Stimulated activated CD8-positive, alpha-beta memory T cell treated with anti-CD3 and anti-CD28 coated beads, Interleukin-4, amount 100 ng/mL, for 24 hours (primary cell): ENCODE measurements at regions not wholly inside any gene's neighbourhood (a gene's known extent, or its start where the extent isn't known, plus 50 kb on each side); places are given as distances from the start of the nearest gene placed in this dataset.

Source experiments
- DNase-seq: peaks from one replicate; pipeline ENCODE4 v3.0.0-alpha.2; 2020; ENCODE audit warnings: low read depth

GRCh38 chr10:75347186-75347585 is 54.4 kb downstream of the ZNF503 start:
- no peak for DNase-seq

DNA sequence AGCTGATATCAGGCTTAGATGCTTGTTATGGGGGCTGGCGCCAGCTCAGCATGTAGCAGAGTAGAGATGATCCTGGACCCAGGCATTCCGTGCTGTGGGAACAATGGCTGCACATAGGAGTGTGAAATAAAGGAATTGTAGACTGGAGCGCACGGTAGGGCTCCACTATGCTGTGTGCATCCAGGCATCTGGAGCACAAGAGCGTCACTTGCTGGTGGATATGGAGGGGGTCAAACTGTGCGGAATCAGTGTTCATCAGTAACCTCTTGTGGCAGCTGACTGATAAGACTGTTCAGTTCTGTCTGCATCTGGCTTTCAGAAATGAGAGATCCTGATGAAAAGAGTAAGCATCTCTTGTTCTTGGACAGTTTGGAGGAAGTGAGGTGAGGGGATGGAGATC is 55.8 kb downstream of the ZNF503 start:
- DNase-seq, result no peak

DNA sequence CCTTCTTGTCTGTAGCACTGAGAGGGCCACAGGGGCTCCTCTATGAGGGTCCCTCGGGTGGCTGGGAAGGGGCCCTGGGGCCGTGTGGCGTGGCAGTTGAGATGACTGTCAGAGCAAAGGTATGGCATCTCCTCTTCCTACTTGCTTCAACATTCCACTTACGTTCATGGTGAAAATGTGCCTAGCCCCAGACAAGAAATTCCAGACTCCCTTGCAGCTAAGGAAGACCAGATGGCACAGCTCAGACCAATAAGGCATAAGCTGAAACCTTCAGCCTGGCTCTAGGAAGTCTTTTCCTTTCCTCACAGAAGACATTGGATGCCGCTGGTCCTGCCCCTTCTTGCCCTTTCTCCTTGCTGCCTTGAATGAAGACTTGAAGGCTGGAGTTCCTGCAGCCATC is 57.4 kb downstream of the ZNF503 start:
- DNase-seq, result no peak

GRCh38 chr10:75342397-75342796 is 59.2 kb downstream of the ZNF503 start:
- DNase-seq, result no peak

- no peak for DNase-seq
Measured at GRCh38 chr10:75335983-75336382, 65.6 kb downstream of the ZNF503 start.

GRCh38 chr10:75335191-75335590 is 66.4 kb downstream of the ZNF503 start:
- no peak for DNase-seq

DNA sequence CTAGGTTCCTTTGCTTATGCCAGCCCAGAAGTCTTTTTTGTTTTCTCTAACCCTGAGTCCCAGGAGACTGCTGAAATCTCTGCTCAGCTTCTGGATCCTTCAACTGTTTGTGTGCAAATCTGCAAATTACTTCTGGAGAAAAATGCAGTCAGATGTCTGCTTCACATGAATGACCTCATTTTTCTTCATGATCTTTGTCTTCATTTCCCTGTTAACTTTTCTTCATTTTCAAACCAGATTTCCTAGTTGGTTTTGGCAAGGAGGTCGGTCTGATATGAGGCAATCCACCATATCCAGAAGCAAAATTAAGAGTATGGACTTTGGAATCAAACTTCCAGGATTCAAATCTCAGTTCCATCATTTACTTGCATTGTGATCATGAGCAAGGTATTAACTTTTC is 66.8 kb downstream of the ZNF503 start:
- no peak for DNase-seq

DNA sequence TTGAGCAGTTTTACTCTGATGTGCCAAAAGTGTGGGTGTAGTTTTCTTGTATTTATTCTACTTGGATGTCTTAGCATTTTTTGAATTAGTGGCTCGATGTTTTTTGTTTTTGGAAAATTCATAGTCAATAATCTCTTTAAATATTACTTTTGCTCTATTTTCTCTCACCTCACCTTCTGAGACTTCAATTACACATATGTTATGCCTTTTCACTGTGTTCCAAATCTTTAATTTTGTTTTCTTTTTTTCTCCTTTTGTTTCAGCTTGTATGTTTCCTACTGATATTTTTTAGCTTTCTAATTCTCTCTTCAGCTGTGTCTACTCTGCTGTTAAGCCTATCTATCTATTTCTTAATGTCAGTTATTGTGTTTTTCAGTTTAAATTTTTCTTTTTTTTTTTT is 69.5 kb downstream of the ZNF503 start:
- no peak for DNase-seq

GRCh38 chr10:75331081-75331480 is 70.5 kb downstream of the ZNF503 start:
- no peak for DNase-seq

DNA sequence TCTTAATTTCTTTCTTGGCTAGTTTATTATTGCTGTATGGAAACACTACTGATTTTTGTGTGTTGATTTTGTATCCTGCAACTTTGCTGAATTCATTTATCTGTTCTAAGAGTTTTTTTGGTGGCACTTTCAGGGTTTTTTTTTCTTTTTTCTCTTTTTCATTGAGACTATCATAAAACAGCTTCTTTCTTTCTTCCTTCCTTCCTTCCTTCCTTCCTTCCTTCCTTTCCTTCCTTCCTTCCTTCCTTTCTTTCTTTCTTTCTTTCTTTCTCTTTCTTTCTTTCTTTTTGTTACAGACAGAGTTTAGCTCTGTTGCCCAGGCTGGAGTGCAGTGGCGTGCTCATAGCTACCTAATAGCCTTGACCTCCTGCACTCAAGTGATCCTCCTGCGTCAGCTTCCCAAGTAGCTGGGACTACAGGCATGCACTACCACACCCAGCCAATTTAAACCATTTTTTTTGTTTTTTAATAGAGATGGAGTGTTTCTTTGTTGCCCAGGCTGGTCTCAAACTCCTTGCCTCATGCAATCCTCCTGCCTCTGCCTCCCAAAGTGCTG is 72.3 kb downstream of the ZNF503 start:
- no peak for DNase-seq

- no peak for DNase-seq
Measured at GRCh38 chr10:75326306-75326705, 75.3 kb downstream of the ZNF503 start.

DNA sequence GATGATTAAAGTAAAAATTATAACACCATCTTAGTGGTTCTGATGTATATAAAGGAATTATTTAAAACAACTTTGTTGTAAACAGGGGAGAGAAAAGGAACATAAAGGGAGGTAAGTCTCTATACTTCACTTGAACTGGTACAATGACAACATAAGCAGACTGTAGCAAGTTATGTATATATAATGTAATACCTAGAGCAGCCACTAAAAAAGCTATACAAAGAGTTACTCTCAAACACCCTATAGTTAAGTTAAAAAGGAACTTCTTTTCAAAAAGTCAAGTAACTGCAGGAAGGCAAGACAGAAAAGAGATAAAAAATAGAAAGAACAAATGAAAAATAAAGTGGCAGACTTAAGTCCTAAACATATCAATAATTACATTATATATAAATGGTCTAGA is 82.3 kb downstream of the ZNF503 start:
- DNase-seq, result no peak

DNA sequence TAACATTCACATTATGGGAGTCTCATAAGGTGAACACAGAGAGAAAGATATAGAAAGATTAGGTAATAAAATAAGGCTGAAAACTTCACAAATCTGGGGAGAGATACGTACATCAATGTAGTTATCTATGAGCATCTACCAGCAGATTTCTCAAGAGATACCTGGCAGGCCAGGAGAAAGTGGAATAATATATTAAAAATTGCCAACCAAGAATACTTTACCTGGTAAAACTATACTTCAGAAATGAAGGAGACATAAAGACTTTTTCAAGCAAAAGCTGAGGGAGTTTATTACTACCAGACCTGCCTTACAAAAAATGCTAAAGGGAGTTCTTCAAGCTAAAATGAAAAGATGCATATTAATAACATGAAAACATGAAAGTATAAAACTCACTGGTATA is 78.8 kb upstream of the COMTD1 start:
- no peak for DNase-seq

- no peak for DNase-seq
Measured at GRCh38 chr10:75312440-75312839, 76.7 kb upstream of the COMTD1 start.

DNA sequence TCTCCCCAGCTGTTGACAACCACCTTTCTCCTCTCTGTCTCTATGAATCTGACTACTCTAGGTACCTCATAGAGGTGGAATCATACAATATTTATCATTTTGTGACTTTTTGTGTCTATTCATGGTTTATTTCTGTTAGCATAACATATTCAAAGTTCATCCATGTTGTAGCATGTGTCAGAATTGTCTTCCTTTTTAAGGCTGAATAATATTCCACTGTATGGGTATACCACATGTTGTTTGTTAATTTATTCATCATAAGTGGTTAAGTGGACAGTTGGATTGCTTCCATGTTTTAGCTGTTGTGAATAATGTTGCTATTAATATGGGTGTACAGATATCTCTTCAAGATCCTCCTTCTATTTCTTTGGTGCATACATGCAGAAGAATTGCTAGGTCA is 69.9 kb upstream of the COMTD1 start:
- no peak for DNase-seq

- no peak for DNase-seq
Measured at GRCh38 chr10:75304741-75305390, 69.1 kb upstream of the COMTD1 start.

- DNase-seq, result no peak
Measured at GRCh38 chr10:75304313-75304712, 68.6 kb upstream of the COMTD1 start.

DNA sequence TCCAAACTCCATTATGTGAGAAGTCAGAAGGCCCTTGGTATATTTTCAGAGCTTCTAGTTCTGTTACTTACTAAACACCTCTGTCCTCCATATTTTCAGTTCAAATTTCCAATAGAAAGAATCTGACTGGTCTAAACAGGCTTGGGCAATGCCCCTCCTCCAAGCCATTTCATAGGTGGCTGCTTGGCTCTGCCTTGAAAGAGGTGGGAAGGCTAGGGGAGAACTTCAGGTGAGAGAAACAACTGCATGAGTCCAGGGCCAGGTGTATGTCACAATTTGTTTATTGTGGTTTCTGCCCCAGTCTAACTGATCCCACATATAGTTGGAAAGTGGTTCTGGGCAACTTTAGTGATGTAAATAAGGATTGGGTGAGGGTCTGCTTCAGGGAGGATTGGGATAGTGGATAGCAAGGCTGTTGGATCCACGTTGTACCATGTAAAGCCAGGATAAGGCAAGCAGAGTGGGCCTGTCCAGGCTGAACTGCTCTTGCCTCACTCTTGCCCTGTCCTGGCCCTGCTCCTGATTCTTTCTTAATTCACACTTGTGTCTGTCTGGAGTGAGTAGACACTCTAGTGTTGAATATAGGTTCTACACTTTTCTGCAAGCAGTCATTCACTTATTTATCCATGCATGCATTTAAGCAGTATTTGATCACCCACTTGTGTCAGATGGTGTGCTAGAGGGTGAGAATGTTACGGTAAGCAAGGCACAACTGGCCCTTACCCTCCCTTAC is 67.5 kb upstream of the COMTD1 start:
- no peak for DNase-seq

DNA sequence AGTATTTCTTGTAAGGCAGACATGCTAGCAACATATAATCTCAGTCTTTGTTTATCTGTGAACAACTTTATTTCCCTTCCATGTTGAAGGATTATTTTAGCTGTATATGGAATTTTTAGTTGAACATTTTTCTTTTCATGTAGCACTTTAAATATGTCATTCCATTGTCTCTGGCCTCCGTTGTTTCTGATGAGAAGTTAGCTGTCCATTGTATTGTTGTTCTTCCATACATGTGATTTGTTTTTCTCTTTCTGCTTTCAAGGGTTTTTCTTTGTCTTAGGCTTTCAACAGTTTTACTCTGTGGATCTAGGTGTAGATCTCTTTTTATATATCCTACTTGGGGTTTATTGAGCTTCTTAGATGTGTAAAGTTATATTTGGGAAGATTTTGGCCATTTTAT is 66.3 kb upstream of the COMTD1 start:
- no peak for DNase-seq

DNA sequence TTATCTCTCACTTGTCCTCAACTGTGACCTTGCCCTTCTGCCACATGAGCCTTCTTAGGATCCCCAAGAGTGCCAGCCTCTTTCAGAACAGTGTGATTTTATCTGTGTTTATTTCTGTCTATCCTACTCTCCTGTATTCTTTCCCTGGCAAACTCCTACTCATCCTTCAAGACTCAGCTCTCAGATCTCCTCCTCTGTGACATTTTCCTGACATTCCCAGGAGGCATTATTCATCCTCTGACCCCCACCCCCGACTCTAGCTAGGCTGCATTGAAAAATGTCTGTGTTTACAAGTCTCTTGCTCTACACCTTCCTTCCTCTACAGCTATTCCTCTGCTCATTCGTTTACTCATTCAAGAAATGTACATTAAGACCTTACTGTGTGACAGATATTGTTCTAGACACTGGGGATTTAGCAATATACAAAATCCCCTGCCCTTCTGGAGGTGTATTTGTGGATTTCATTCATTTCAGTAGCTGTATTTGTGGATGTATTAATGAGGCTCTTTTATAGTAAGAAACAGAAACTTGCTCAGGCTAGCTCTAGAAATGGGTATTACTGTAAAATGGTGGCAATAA is 61.4 kb upstream of the COMTD1 start:
- no peak for DNase-seq

DNA sequence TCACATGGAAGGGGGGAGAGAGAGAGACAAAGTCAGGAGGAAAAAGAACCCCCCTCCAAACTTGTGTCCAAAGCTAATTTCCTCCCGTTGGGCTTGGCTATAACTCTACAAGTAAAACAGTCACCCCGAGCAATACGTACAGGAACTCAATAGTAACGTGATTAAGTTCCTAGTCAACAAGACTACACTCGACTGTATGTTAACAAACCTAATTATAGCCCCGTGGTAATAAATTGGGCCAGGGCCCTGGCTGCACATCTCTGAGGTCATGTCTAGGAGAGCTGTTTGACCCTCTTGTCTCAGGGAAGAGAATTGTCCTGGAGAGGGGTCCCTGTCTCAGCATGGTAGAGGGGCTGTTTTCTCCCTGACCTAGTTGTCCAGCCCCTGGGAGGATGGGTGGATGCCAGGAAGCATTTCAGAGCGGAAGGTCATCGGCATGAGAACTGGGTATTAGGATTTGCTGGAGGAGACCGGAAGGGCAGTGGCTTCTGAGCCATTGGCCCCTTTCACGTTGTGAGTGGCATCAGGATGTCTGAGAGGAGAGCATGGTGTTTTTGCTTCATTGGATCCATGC is 60.2 kb upstream of the COMTD1 start:
- no peak for DNase-seq

DNA sequence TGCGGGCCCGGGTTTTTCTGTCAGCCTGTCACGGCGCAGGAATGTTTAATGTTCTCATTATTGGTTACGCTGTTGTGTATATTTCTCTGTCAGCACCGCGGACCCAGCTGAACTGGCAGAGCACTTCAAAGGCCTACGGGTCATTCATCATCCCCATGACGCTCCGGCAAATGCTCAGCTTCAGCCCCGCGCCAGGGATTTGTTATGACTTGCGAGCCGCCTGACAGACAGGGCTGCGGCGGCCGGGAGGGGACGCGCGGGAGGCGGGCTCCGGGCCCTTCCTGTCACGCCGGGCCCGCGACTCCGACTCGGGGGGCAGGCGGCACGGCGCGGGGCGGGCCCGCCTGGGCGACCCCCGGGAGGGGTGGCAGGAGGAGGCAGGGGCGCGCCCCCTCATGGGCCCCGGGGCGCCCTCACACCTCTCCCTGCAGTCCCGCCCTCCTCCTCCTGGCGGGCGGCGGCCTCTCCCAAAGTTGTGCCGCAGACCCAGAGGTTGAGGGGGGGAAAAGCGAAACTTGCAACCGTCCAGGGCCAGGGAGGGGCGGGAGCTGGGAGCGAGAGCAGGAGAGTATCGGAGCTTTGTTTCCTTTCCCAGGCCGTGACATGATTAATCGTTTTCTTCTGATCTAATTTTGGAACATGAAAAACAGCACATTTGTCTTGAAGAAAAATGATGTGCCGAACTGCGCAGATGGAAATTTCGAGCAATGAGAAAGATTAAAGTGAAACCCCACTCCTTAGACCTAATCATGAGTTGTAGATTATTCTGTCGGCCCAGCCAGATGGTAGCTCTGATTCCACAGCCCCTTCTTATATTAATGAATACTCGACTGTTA is 59.3 kb upstream of the COMTD1 start:
- peak; percentile 52 for DNase-seq
